SU-DHL-6 (cell line): ENCODE measurements at regions not wholly inside any gene's neighbourhood (a gene's known extent, or its start where the extent isn't known, plus 50 kb on each side); places are given as distances from the start of the nearest gene placed in this dataset.

Experiments
- H2AFZ ChIP-seq: fragments of 200-600 bp; sonication (generic); 2 replicates; pipeline ENCODE4 v1.6.1; 2014; ENCODE audit warnings: low read depth, mild to moderate bottlenecking, moderate library complexity, mixed read lengths, antibody characterized with exemption, low read length; ENCODE audit not compliant: severe bottlenecking
- H3F3A ChIP-seq: fragments of 200-600 bp; shearing (Covaris generic); 2 replicates; pipeline ENCODE4 v1.6.0; 2016; ENCODE audit warnings: antibody characterized with exemption, mild to moderate bottlenecking; ENCODE audit not compliant: insufficient read depth
- H3K27ac ChIP-seq: fragments of 200-600 bp; sonication (generic); 2 replicates; pipeline ENCODE4 v1.5.1; 2016; ENCODE audit warnings: low read depth, mild to moderate bottlenecking, low read length, moderate library complexity, mixed read lengths
- H3K27me3 ChIP-seq: fragments of 200-600 bp; sonication (generic), shearing (Covaris generic); 2 replicates; pipeline ENCODE4 v1.6.0; 2014; ENCODE audit warnings: mild to moderate bottlenecking, low read length
- H3K36me3 ChIP-seq: fragments of 200-600 bp; sonication (generic); 2 replicates; pipeline ENCODE4 v1.6.1; 2014; ENCODE audit warnings: mild to moderate bottlenecking, low read length, mixed read lengths
- H3K4me2 ChIP-seq: fragments of 300-600, 200-600 bp; shearing (Covaris generic), sonication (generic); 2 replicates; pipeline ENCODE4 v1.6.0; 2014; ENCODE audit warnings: low read length, low read depth, mild to moderate bottlenecking; ENCODE audit not compliant: poor library complexity, severe bottlenecking
- H3K4me3 ChIP-seq: fragments of 200-600 bp; sonication (generic); 2 replicates; pipeline ENCODE4 v1.5.1; 2014; ENCODE audit warnings: antibody characterized with exemption, low read length, mild to moderate bottlenecking, mixed read lengths; ENCODE audit not compliant: insufficient read depth, poor library complexity, severe bottlenecking
- H3K79me2 ChIP-seq: fragments of 200-600 bp; sonication (generic); 2 replicates; pipeline ENCODE4 v1.6.1; 2014; ENCODE audit warnings: mild to moderate bottlenecking, low read length, moderate library complexity; ENCODE audit not compliant: insufficient read depth
- H3K9ac ChIP-seq: fragments of 200-600 bp; sonication (generic); 2 replicates; pipeline ENCODE4 v1.7.0; 2014; ENCODE audit warnings: mild to moderate bottlenecking, low read length
- H3K9me2 ChIP-seq: fragments of 200-600 bp; sonication (generic); replicated peaks from 2 replicates; pipeline ENCODE4 v1.6.1; 2014; ENCODE audit warnings: low read length; ENCODE audit not compliant: insufficient read depth
- H3K9me3 ChIP-seq: fragments of 200-600 bp; sonication (generic); 2 replicates; pipeline ENCODE4 v1.6.1; 2014; ENCODE audit warnings: low read length, mixed read lengths; ENCODE audit not compliant: insufficient read depth
- H4K20me1 ChIP-seq: fragments of 200-600 bp; sonication (generic); 2 replicates; pipeline ENCODE4 v1.6.1; 2014; ENCODE audit warnings: low read depth, mild to moderate bottlenecking, antibody characterized with exemption, low read length, moderate library complexity, mixed read lengths
- CTCF ChIP-seq: fragments of 200-600 bp; sonication (generic); IDR thresholded peaks from one replicate; pipeline ENCODE4 v1.5.1; 2017; ENCODE audit warnings: antibody characterized with exemption, mild to moderate bottlenecking, low read length, moderate library complexity; ENCODE audit not compliant: insufficient read depth, poor library complexity, severe bottlenecking
- EZH2phosphoT487 ChIP-seq: fragments of 200-600 bp; sonication (generic), shearing (Covaris generic); conservative IDR thresholded peaks from 2 replicates; pipeline ENCODE4 v1.6.1; 2018; ENCODE audit warnings: mild to moderate bottlenecking, antibody characterized with exemption, low read length, moderate library complexity, mixed read lengths

DNA sequence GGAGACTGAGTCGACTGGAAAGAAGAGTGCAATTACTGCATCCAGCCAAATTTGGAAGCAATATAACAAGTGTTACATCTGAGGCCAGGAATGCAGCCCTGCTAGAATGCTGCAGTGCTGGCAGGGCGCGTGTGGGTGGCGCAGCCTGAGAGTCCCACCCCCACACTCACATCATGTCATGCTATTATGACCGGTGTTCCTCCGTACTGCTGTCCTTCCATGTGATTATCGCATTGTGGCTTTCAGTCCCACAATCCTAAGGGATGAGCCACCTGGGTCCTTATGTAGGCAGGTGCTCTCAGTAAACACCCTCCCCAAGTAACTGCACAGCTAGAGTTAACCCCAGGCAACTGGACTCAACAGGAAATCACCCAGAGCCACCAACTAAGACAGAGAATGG lies 122.6 kb upstream of the CPEB2 start:
- Histone ChIP-seq H3K4me2 (no peak overlapping the region), H3K79me2 (no peaks in the 10 kb centered on the region), H3K4me3 (no peak overlapping the region), H3K27ac (no peak overlapping the region), H2AFZ (no peak overlapping the region), H3K9me2 (no peaks in the 10 kb centered on the region), H4K20me1 (no peaks in the 10 kb centered on the region), H3K9ac (no peak overlapping the region), H3K27me3 (no peaks in the 10 kb centered on the region; the same call in 1 of the 2 replicates), H3F3A (no peaks in the 10 kb centered on the region), H3K9me3 (no peaks in the 10 kb centered on the region), H3K36me3 (no peaks in the 10 kb centered on the region)
- no peak for TF ChIP-seq EZH2phosphoT487
- no peak for TF ChIP-seq CTCF

DNA sequence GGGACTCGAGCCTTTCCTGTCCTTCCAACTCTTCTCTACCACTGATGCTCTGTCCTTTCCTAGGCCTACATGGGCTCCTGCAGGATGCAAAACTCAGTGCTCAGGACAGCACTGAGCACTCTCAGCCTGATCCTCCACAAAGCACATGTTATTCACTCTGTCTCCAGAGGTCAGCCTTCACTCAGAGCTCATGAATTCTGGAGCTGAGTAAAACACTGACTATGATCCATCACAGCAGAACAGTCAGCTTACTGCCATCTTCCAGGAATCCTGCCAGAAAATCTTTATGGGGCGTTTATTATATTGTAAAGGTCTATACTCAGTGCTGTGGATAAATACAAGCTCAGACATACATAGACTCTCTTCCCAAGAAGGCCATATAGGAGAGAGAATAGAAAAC lies 121.5 kb upstream of the CPEB2 start:
- Histone ChIP-seq H4K20me1 (no peaks in the 10 kb centered on the region), H3K9me3 (no peaks in the 10 kb centered on the region), H3K79me2 (no peaks in the 10 kb centered on the region), H3K4me3 (no peak overlapping the region), H3K9ac (no peak overlapping the region), H3K27me3 (no peaks in the 10 kb centered on the region), H2AFZ (no peak overlapping the region), H3K4me2 (no peak overlapping the region), H3F3A (no peaks in the 10 kb centered on the region), H3K27ac (no peak overlapping the region), H3K36me3 (no peaks in the 10 kb centered on the region), H3K9me2 (no peaks in the 10 kb centered on the region)
- no peak for TF ChIP-seq CTCF
- TF ChIP-seq EZH2phosphoT487: no peak

DNA sequence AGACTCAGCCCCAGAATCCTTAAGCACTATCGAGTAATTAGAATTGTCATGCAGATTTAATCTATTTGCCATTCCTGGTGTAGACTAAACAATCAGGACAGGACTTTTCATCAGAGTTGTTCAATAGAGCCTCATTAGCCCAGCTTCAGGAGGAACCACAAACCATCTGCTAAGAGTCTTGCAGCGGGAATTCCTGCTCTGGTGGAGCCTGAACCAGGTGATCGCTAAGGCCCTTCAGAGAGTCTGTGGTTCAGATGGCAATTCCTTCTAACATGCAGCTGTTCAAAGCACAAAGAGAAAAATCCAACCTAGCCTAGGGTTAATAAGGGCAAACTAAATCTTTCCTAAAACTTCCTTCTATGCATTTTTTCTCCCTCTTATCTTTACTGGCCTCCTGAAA lies 119.1 kb upstream of the CPEB2 start:
- Histone ChIP-seq H3K36me3 (no peaks in the 10 kb centered on the region), H4K20me1 (no peaks in the 10 kb centered on the region), H3K79me2 (no peaks in the 10 kb centered on the region), H3K4me2 (no peak overlapping the region), H3K27ac (no peak overlapping the region), H3K27me3 (no peaks in the 10 kb centered on the region), H3K9me3 (no peaks in the 10 kb centered on the region), H3F3A (no peaks in the 10 kb centered on the region), H3K9ac (no peak overlapping the region), H2AFZ (no peak overlapping the region), H3K9me2 (no peaks in the 10 kb centered on the region), H3K4me3 (no peak overlapping the region)
- TF ChIP-seq CTCF (no peak), EZH2phosphoT487 (no peak)

- no peak overlapping the region for H3K4me2 ChIP-seq
- no peaks in the 10 kb centered on the region for H3K9me3 ChIP-seq
- TF ChIP-seq EZH2phosphoT487: no peak
- no peak for TF ChIP-seq CTCF
- no peaks in the 10 kb centered on the region for H3K79me2 ChIP-seq
- H3K27me3 ChIP-seq: no peaks in the 10 kb centered on the region
- no peak overlapping the region for H3K27ac ChIP-seq
- H2AFZ ChIP-seq: no peak overlapping the region
- no peaks in the 10 kb centered on the region for H3K36me3 ChIP-seq
- H3K9ac ChIP-seq: no peak overlapping the region
- H3F3A ChIP-seq: no peaks in the 10 kb centered on the region
- H4K20me1 ChIP-seq: no peaks in the 10 kb centered on the region
- H3K9me2 ChIP-seq: no peaks in the 10 kb centered on the region
- H3K4me3 ChIP-seq: no peak overlapping the region
Observed at GRCh38 chr4:14883661-14884060, 118.6 kb upstream of the CPEB2 start.
